Esophagus (tissue), 2 donors: ENCODE measurements at regions not wholly inside any gene's neighbourhood (a gene's known extent, or its start where the extent isn't known, plus 50 kb on each side); places are given as distances from the start of the nearest gene placed in this dataset.
"Not testable (repeated sequence)": the region's sequence is repeated elsewhere in the genome, so short reads cannot be mapped to it uniquely, and the experiment has no call there.

Experiments
- H3K27ac ChIP-seq, 2 donors: one replicate each; pipeline ENCODE4 v1.5.1; 2013; ENCODE audit warnings: low read depth in 2 of 2, mild to moderate bottlenecking in 2 of 2, inconsistent platforms in 1 of 2, low read length in 1 of 2, moderate library complexity in 1 of 2
- H3K27me3 ChIP-seq, 2 donors: one replicate each; pipeline ENCODE4 v1.6.1; 2013; ENCODE audit warnings: low read length in 2 of 2, control low read depth in 1 of 2, mild to moderate bottlenecking in 1 of 2; ENCODE audit not compliant: insufficient read depth in 2 of 2, control insufficient read depth in 1 of 2
- H3K36me3 ChIP-seq, 2 donors: one replicate each; pipeline ENCODE4 v1.6.1; 2013; ENCODE audit warnings: low read length in 1 of 2; ENCODE audit not compliant: control insufficient read depth in 2 of 2, insufficient read depth in 2 of 2
- H3K4me1 ChIP-seq, 2 donors: one replicate each; pipeline ENCODE4 v1.6.1; 2013; ENCODE audit warnings: low read length in 1 of 2; ENCODE audit not compliant: control insufficient read depth in 2 of 2, insufficient read depth in 2 of 2
- H3K4me3 ChIP-seq, 2 donors: one replicate each; pipeline ENCODE4 v1.5.1; 2013; ENCODE audit warnings: low read length in 2 of 2, mild to moderate bottlenecking in 2 of 2, low read depth in 1 of 2, moderate library complexity in 1 of 2
- H3K9me3 ChIP-seq, 2 donors: one replicate each; pipeline ENCODE4 v1.6.1; 2013; ENCODE audit warnings: mild to moderate bottlenecking in 2 of 2, low read depth in 1 of 2, low read length in 1 of 2, moderate library complexity in 1 of 2; ENCODE audit not compliant: control insufficient read depth in 2 of 2, insufficient read depth in 1 of 2
- WGBS, 2 donors: extraction: QIAGEN DNeasy Blood & Tissue Kit; methylation state at CpG; one replicate each; pipeline ENCODE4 v1.1.7; 2013; 5-methylcytosine and 5-hydroxymethylcytosine counted together
- donor health status: healthy with polysubstance abuse.
- donor health status: Bipolar disorder and iron deficiency.

- Histone ChIP-seq H3K27me3 (no peaks in the 10 kb centered on the region), H3K9me3 (no peaks in the 10 kb centered on the region), H3K27ac (no peak overlapping the region), H3K4me1 (no peaks in the 10 kb centered on the region), H3K4me3 (no peak overlapping the region), H3K36me3 (no peaks in the 10 kb centered on the region)
- 68 to 77% methylated on average over 3 of the region's 3 CpGs for WGBS, 2 donors
Measured at GRCh38 chr7:69070476-69070875, 527.8 kb upstream of the AUTS2 start.

- Histone ChIP-seq H3K4me1 (no peaks in the 10 kb centered on the region), H3K36me3 (no peaks in the 10 kb centered on the region), H3K4me3 (no peak overlapping the region), H3K9me3 (peaks cover 0 to 2% of the 10 kb centered on the region in 2 donors), H3K27me3 (no peaks in the 10 kb centered on the region), H3K27ac (no peak overlapping the region)
- WGBS, 2 donors, result 91% methylated on average over 4 of the region's 4 CpGs
Measured at GRCh38 chr7:69076566-69076965, 521.7 kb upstream of the AUTS2 start.

- Histone ChIP-seq H3K4me3 (no peak overlapping the region), H3K36me3 (no peaks in the 10 kb centered on the region), H3K4me1 (no peaks in the 10 kb centered on the region), H3K27ac (no peak overlapping the region), H3K9me3 (peaks cover 0 to 2% of the 10 kb centered on the region in 2 donors), H3K27me3 (no peaks in the 10 kb centered on the region)
- 58 to 62% methylated on average over 9 of the region's 9 CpGs for WGBS, 2 donors
Measured at GRCh38 chr7:69078997-69079769, 519.1 kb upstream of the AUTS2 start.

GRCh38 chr7:69087281-69087680, 511.0 kb upstream of the AUTS2 start:
- H3K9me3 ChIP-seq, H3K4me3 ChIP-seq, H3K27me3 ChIP-seq, H3K36me3 ChIP-seq, H3K4me1 ChIP-seq, H3K27ac ChIP-seq: not testable (repeated sequence)
- WGBS, 2 donors, result 92 to 94% methylated on average over 2 of the region's 2 CpGs

- H3K9me3 ChIP-seq, result no peaks in the 10 kb centered on the region
- H3K27ac ChIP-seq, result no peak overlapping the region
- H3K4me3 ChIP-seq, result no peak overlapping the region
- H3K4me1 ChIP-seq, result no peaks in the 10 kb centered on the region
- H3K36me3 ChIP-seq, result no peaks in the 10 kb centered on the region
- H3K27me3 ChIP-seq, result no peaks in the 10 kb centered on the region
Measured at GRCh38 chr7:69088185-69088584, 510.1 kb upstream of the AUTS2 start.

GRCh38 chr7:69090936-69091335, 507.3 kb upstream of the AUTS2 start:
- no peak overlapping the region for H3K27ac ChIP-seq
- H3K9me3 ChIP-seq, result peaks cover 0 to 4% of the 10 kb centered on the region in 2 donors
- H3K27me3 ChIP-seq, result no peaks in the 10 kb centered on the region
- WGBS, 2 donors, result 72 to 75% methylated on average over 4 of the region's 4 CpGs
- no peaks in the 10 kb centered on the region for H3K36me3 ChIP-seq
- H3K4me3 ChIP-seq, result no peak overlapping the region
- no peaks in the 10 kb centered on the region for H3K4me1 ChIP-seq

- Histone ChIP-seq H3K4me1 (no peaks in the 10 kb centered on the region), H3K27me3 (no peaks in the 10 kb centered on the region), H3K9me3 (peaks cover 0 to 4% of the 10 kb centered on the region in 2 donors), H3K4me3 (no peak overlapping the region), H3K27ac (no peak overlapping the region), H3K36me3 (no peaks in the 10 kb centered on the region)
- 70 to 83% methylated on average over 4 of the region's 4 CpGs for WGBS, 2 donors
Measured at GRCh38 chr7:69091521-69091920, 506.8 kb upstream of the AUTS2 start.

- Histone ChIP-seq H3K27ac (no peak overlapping the region), H3K36me3 (no peaks in the 10 kb centered on the region), H3K4me1 (no peaks in the 10 kb centered on the region), H3K27me3 (no peaks in the 10 kb centered on the region), H3K9me3 (peaks cover 0 to 4% of the 10 kb centered on the region in 2 donors), H3K4me3 (no peak overlapping the region)
- 44 to 56% methylated on average over 2 of the region's 2 CpGs for WGBS, 2 donors
Measured at GRCh38 chr7:69095127-69095526, 503.1 kb upstream of the AUTS2 start.

- Histone ChIP-seq H3K27me3 (no peaks in the 10 kb centered on the region), H3K9me3 (peaks cover 0 to 4% of the 10 kb centered on the region in 2 donors), H3K4me1 (no peaks in the 10 kb centered on the region), H3K27ac (no peak overlapping the region), H3K4me3 (no peak overlapping the region), H3K36me3 (no peaks in the 10 kb centered on the region)
- WGBS, 2 donors, result 67 to 78% methylated on average over 4 of the region's 4 CpGs
Measured at GRCh38 chr7:69095649-69096048, 502.6 kb upstream of the AUTS2 start.

GRCh38 chr7:69104023-69104422, 494.3 kb upstream of the AUTS2 start:
- H3K9me3 ChIP-seq, result peaks cover 0 to 2% of the 10 kb centered on the region in 2 donors
- no peak overlapping the region for H3K4me3 ChIP-seq
- WGBS, 2 donors, result 66% methylated on average over 3 of the region's 3 CpGs
- H3K27me3 ChIP-seq, result no peaks in the 10 kb centered on the region
- no peaks in the 10 kb centered on the region for H3K36me3 ChIP-seq
- H3K4me1 ChIP-seq, result no peaks in the 10 kb centered on the region
- H3K27ac ChIP-seq, result no peak overlapping the region
